ENCODE measurements at regions not wholly inside any gene's neighbourhood (a gene's known extent, or its start where the extent isn't known, plus 50 kb on each side); places are given as distances from the start of the nearest gene placed in this dataset.

DNA sequence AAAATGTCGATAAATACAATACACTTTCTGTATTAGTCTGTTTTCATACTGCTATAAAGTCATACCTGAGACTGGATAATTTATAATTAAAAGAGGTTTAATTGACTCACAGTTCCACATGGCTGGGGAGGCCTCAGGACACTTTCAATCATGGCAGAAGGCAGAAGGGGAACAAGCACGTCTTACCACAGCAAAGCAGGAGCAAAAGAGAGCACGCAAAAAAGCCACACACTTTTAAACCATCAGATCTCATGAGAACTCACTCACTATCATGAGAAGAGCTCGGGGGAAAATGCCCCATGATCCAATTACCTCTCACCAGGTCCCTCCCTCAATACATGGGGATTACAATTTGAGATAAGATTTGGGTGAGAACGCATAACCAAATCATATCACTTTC, 256.7 kb downstream of the ANAPC1 start:
- ATAC-seq (ENCODE audit: low read depth): no peak
- H3K27me3 ChIP-seq (replicated peaks in 1 of 4; ENCODE audit: control extremely low read depth in 1 of 4, control insufficient read depth in 3 of 4, insufficient read depth in 4 of 4, low read length in 3 of 4): no peaks in the 10 kb centered on the region
- H3K4me2 ChIP-seq (replicated peaks; ENCODE audit: low read depth, low read length, poor library complexity, severe bottlenecking): no peak overlapping the region
- Mint-ChIP-seq H3K27ac (no peak overlapping the region), H3K4me3 (no peak overlapping the region), H3K27me3 (peaks cover 7% of the 10 kb centered on the region), H3K9me3 (ENCODE audit: insufficient read depth) (peaks cover 16% of the 10 kb centered on the region), H3K4me1 (peaks cover 10% of the 10 kb centered on the region)
- ChIA-PET CTCF (no interaction called here), POLR2A (no interaction called here)
- no peak for DNase-seq
- no peak overlapping the region for H2AFZ ChIP-seq (ENCODE audit: insufficient read depth, low read depth, low read length, poor library complexity, severe bottlenecking)
- TF ChIP-seq, protein P1, sequence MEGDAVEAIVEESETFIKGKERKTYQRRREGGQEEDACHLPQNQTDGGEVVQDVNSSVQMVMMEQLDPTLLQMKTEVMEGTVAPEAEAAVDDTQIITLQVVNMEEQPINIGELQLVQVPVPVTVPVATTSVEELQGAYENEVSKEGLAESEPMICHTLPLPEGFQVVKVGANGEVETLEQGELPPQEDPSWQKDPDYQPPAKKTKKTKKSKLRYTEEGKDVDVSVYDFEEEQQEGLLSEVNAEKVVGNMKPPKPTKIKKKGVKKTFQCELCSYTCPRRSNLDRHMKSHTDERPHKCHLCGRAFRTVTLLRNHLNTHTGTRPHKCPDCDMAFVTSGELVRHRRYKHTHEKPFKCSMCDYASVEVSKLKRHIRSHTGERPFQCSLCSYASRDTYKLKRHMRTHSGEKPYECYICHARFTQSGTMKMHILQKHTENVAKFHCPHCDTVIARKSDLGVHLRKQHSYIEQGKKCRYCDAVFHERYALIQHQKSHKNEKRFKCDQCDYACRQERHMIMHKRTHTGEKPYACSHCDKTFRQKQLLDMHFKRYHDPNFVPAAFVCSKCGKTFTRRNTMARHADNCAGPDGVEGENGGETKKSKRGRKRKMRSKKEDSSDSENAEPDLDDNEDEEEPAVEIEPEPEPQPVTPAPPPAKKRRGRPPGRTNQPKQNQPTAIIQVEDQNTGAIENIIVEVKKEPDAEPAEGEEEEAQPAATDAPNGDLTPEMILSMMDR (IDR thresholded peaks at IDR 0.05): no peak
- TF ChIP-seq EZH2 (IDR thresholded peaks at IDR 0.05; ENCODE audit: borderline replicate concordance, insufficient read depth, low read depth, low read length, poor library complexity, severe bottlenecking): no peak
- H3K4me3 ChIP-seq (ENCODE audit: control extremely low read depth in 1 of 5, extremely low read depth in 1 of 5, insufficient read depth in 1 of 5, low read depth in 2 of 5, low read length in 4 of 5): no peak overlapping the region
- H3K36me3 ChIP-seq (replicated peaks in 1 of 2; ENCODE audit: control extremely low read depth in 1 of 2, control insufficient read depth in 1 of 2, extremely low read depth in 1 of 2, insufficient read depth in 2 of 2, low read length in 1 of 2): no peaks in the 10 kb centered on the region
- H4K20me1 ChIP-seq (ENCODE audit: control insufficient read depth, insufficient read depth, low read length, poor library complexity, severe bottlenecking): no peaks in the 10 kb centered on the region
- H3K9me3 ChIP-seq (ENCODE audit: control extremely low read depth in 1 of 3, control insufficient read depth in 2 of 3, insufficient read depth in 1 of 3, low read length in 2 of 3): peaks cover 1 to 13% (median 11%) of the 10 kb centered on the region in 3 donors
- intact Hi-C loops (cut with micrococcal nuclease): no loop called here
- no peaks in the 10 kb centered on the region for H3K79me2 ChIP-seq (ENCODE audit: control insufficient read depth, insufficient read depth, low read length)
- H3K4me1 ChIP-seq (ENCODE audit: control insufficient read depth in 2 of 2, insufficient read depth in 2 of 2, low read length in 2 of 2): no peaks in the 10 kb centered on the region
- no peak overlapping the region for H3K9ac ChIP-seq (ENCODE audit: low read length)
- H3K27ac ChIP-seq (ENCODE audit: low read length in 2 of 2): no peak overlapping the region
- WGBS (ENCODE audit: insufficient coverage): 50% methylated on average over 2 of the region's 5 CpGs

- Histone ChIP-seq H2AFZ (ENCODE audit: insufficient read depth, low read depth, low read length, poor library complexity, severe bottlenecking) (no peak overlapping the region), H3K4me3 (ENCODE audit: control extremely low read depth in 1 of 5, extremely low read depth in 1 of 5, insufficient read depth in 1 of 5, low read depth in 2 of 5, low read length in 4 of 5) (no peak overlapping the region), H3K9me3 (ENCODE audit: control extremely low read depth in 1 of 3, control insufficient read depth in 2 of 3, insufficient read depth in 1 of 3, low read length in 2 of 3) (peaks cover 1 to 13% (median 11%) of the 10 kb centered on the region in 3 donors), H3K4me1 (ENCODE audit: control insufficient read depth in 2 of 2, insufficient read depth in 2 of 2, low read length in 2 of 2) (no peaks in the 10 kb centered on the region), H4K20me1 (ENCODE audit: control insufficient read depth, insufficient read depth, low read length, poor library complexity, severe bottlenecking) (no peaks in the 10 kb centered on the region), H3K27me3 (replicated peaks in 1 of 4; ENCODE audit: control extremely low read depth in 1 of 4, control insufficient read depth in 3 of 4, insufficient read depth in 4 of 4, low read length in 3 of 4) (peaks cover 0 to under 1% (median 0%) of the 10 kb centered on the region in 4 experiments), H3K27ac (ENCODE audit: low read length in 2 of 2) (no peak overlapping the region), H3K9ac (ENCODE audit: low read length) (no peak overlapping the region), H3K79me2 (ENCODE audit: control insufficient read depth, insufficient read depth, low read length) (no peaks in the 10 kb centered on the region), H3K36me3 (replicated peaks in 1 of 2; ENCODE audit: control extremely low read depth in 1 of 2, control insufficient read depth in 1 of 2, extremely low read depth in 1 of 2, insufficient read depth in 2 of 2, low read length in 1 of 2) (no peaks in the 10 kb centered on the region), H3K4me2 (replicated peaks; ENCODE audit: low read depth, low read length, poor library complexity, severe bottlenecking) (no peak overlapping the region)
- ChIA-PET POLR2A (no interaction called here), CTCF (no interaction called here)
- Mint-ChIP-seq H3K27me3 (peaks cover 7% of the 10 kb centered on the region), H3K4me1 (peaks cover 10% of the 10 kb centered on the region), H3K4me3 (no peak overlapping the region), H3K9me3 (ENCODE audit: insufficient read depth) (peaks cover 16% of the 10 kb centered on the region), H3K27ac (no peak overlapping the region)
- no CpG with 5 or more reads among the region's 1 CpG for WGBS (ENCODE audit: insufficient coverage)
- DNase-seq (no peak), ATAC-seq (ENCODE audit: low read depth) (no peak)
- intact Hi-C loops (cut with micrococcal nuclease): no loop called here
- TF ChIP-seq, protein P1 (IDR thresholded peaks at IDR 0.05): no peak
- TF ChIP-seq EZH2 (IDR thresholded peaks at IDR 0.05; ENCODE audit: borderline replicate concordance, insufficient read depth, low read depth, low read length, poor library complexity, severe bottlenecking): no peak
Measured at GRCh38 chr2:111628221-111628620, 255.8 kb downstream of the ANAPC1 start.
